Motor neuron (in vitro differentiated cells): ENCODE measurements at regions not wholly inside any gene's neighbourhood (a gene's known extent, or its start where the extent isn't known, plus 50 kb on each side); places are given as distances from the start of the nearest gene placed in this dataset.

ENCODE experiments used
- ATAC-seq, 8 experiments: fragments of 200-7000 bp; cut with Tn5 transposase; replicated peaks in 6 of 8; 2 replicates each; pipeline ENCODE4 v1.8.0; 2021; ENCODE audit warnings: mild to moderate bottlenecking in 8 of 8, moderate library complexity in 8 of 8
- H3K27ac ChIP-seq, 2 donors: fragments of 250-450 bp; sonication (Bioruptor Pico); 2 replicates each; pipeline ENCODE4 v1.9.0; 2021; ENCODE audit warnings: antibody characterized with exemption in 2 of 2, mild to moderate bottlenecking in 2 of 2, moderate library complexity in 1 of 2
- H3K4me1 ChIP-seq, 2 donors: fragments of 250-450 bp; sonication (Bioruptor Pico); replicated peaks in 1 of 2; 2 replicates each; pipeline ENCODE4 v1.6.1; 2021; ENCODE audit warnings: antibody characterized with exemption in 2 of 2, mild to moderate bottlenecking in 2 of 2, moderate library complexity in 1 of 2
- H3K4me3 ChIP-seq, 5 donors: fragments of 250-450 bp; sonication (Bioruptor Pico); 2 replicates each; pipeline ENCODE4 v1.9.0; 2021; ENCODE audit warnings: antibody characterized with exemption in 5 of 5, mild to moderate bottlenecking in 5 of 5, moderate library complexity in 4 of 5
- WGBS, 10 experiments: fragments of 450-650 bp; shearing (Covaris generic); methylation state at CpG; one replicate each; pipeline ENCODE4 v1.0.0; 2022; 5-methylcytosine and 5-hydroxymethylcytosine counted together
- in situ Hi-C, 9 experiments: fragments of 400-800 bp; cut with MboI; loops; one replicate each; pipeline ENCODE4 v1.15.0; 2021; ENCODE audit warnings: low sequenced_read_pairs in 9 of 9, low pct_unique_long_range_greater_than_20kb in 2 of 9; ENCODE audit not compliant: unreplicated experiment in 9 of 9

DNA sequence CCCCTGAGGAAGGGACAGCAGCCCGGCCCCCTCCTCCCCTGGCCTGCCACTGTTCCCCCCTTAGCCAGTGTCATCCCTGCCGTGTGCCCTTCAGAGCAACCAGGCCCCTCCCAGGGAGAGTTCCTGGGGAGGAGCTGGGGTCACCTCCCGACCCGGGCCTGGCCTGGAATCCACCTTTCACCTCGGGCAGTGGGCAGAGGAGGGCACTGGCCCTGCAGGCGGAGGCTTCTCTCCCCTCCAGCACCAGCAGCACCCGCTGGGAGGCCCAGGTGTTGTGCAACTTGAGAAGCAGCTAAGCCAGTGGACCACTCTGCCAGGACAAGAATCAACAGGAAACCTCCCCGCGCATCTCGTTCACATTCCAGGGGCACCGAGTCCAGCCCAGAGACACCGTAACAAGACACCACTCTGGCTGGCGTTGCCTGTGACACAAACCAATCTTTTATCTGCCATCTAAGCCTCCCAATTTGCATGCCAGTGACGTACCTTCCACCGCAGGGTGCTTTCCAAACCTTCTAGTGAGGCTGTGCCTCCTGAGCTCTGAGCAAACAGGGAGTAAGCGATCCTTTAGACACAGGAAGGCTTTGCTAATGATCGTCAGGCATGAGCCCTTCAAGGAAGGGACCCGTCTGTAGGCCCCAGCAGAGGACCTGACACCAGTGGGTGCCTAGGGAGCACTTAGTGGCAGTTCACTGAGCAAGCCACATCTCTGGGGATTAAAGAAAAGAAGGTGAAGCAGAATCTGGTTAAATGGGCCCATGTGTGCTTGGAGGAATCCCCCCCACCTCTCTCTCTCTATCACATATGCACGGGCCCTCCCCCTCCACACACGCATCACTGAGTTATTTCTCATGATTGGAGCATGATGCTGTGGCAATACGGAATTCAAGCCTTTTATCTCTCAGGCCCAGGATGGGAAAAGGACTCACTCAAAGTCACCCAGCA is 98.9 kb upstream of the TLE3 start:
- peak in 6 of 8 experiments; percentile 4 to 73 (median 26) for ATAC-seq
- Histone ChIP-seq H3K4me3 (no peak overlapping the region), H3K4me1 (peaks cover 35 to 45% of the 10 kb centered on the region in 2 donors), H3K27ac (no peak overlapping the region)
- 40 to 76% (median 40%) methylated on average over 1 to 9 of the region's 21 CpGs; no CpG with 5 or more reads in 5 of the 10 experiments for WGBS, 10 experiments
- in situ Hi-C loops = no loop called here

GRCh38 chr15:70195587-70196305 is 98.0 kb upstream of the TLE3 start:
- H3K27ac ChIP-seq = no peak overlapping the region
- ATAC-seq = peak in 7 of 8 experiments; percentile 51 to 95 (median 86)
- WGBS, 10 experiments = 17 to 100% (median 68%) methylated on average over 1 to 5 of the region's 13 CpGs; no CpG with 5 or more reads in 4 of the 10 experiments
- in situ Hi-C loops = no loop called here
- H3K4me1 ChIP-seq = peaks cover 31 to 36% of the 10 kb centered on the region in 2 donors
- no peak overlapping the region for H3K4me3 ChIP-seq

DNA sequence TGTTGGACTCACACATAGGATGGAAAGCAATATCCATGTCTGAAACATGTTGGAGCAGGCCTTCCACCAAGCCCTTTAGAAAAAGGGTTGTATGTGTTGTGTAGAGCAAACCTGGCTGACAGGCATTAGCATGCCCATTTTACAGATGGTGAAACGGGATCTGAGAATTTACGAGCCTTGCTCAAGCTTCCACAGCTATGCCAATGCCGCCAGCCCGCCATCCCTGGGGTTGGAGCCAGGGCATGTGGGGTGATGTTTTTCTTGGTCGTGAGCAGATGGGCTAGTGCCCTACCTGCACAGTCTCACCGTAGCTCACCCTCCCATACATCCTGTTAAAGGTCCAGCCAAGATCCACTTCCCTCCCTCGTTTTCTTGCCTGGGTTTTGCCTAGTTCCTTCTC is 97.5 kb upstream of the TLE3 start:
- Histone ChIP-seq H3K4me3 (no peak overlapping the region), H3K27ac (no peak overlapping the region), H3K4me1 (peaks cover 31% of the 10 kb centered on the region in 2 donors)
- 94 to 100% (median 100%) methylated on average over 1 to 7 of the region's 7 CpGs; no CpG with 5 or more reads in 5 of the 10 experiments for WGBS, 10 experiments
- no peak for ATAC-seq
- in situ Hi-C loops = no loop called here

GRCh38 chr15:70194266-70194665 is 96.5 kb upstream of the TLE3 start:
- 40 to 100% (median 85%) methylated on average over 1 to 3 of the region's 5 CpGs; no CpG with 5 or more reads in 5 of the 10 experiments for WGBS, 10 experiments
- Histone ChIP-seq H3K4me3 (no peak overlapping the region), H3K27ac (no peak overlapping the region), H3K4me1 (peaks cover 25% of the 10 kb centered on the region in 2 donors)
- no peak for ATAC-seq
- in situ Hi-C loops = no loop called here

GRCh38 chr15:70193734-70194133 is 96.0 kb upstream of the TLE3 start:
- no peak for ATAC-seq
- H3K27ac ChIP-seq = no peak overlapping the region
- H3K4me3 ChIP-seq = no peak overlapping the region
- peaks cover 20 to 22% of the 10 kb centered on the region in 2 donors for H3K4me1 ChIP-seq
- in situ Hi-C loops = no loop called here
- 80 to 100% (median 90%) methylated on average over 1 to 7 of the region's 9 CpGs; no CpG with 5 or more reads in 4 of the 10 experiments for WGBS, 10 experiments

DNA sequence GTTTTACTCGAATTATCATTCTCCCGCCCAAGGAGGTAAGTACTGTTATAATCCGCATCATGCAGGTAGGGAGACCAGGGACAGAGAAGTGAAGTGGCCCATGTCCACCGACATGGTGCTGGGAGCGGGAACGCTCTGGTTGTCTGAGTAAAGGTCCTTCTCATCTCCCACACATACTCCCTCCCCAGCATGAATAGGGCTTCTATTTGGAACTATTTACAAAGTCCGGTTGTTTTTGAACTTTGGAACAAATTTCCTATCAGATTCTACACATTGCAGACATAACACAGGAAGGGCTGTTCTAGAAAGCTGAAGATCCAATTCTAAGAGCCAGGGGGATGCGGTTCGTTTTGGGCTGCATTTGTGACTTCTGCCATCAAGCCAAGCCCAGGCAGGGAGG is 94.8 kb upstream of the TLE3 start:
- H3K27ac ChIP-seq = no peak overlapping the region
- H3K4me3 ChIP-seq = no peak overlapping the region
- peaks cover 16 to 18% of the 10 kb centered on the region in 2 donors for H3K4me1 ChIP-seq
- no peak for ATAC-seq
- WGBS, 10 experiments = 83 to 100% (median 95%) methylated on average over 2 to 9 of the region's 9 CpGs; no CpG with 5 or more reads in 2 of the 10 experiments
- in situ Hi-C loops = no loop called here

DNA sequence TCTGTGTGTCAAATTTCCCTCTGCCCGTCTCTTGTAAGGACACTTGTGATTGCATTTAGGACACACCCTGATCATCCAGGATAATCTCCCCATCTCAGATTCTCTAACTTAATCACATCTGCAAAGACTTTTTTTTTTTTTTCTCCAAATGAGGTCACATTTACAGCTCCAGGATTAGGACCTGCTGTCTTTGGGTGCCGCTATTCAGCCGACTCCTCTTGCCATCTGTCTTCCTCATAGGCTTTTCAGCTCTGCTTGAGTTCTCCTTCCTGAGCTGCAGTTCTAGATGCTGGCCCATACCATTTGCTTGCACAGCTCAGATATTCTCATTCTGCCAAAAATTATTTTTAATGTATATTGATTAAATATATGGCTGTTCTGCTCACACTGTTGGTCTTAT is 94.3 kb upstream of the TLE3 start:
- WGBS, 10 experiments = 67 to 100% (median 92%) methylated on average over 1 to 3 of the region's 3 CpGs; no CpG with 5 or more reads in 3 of the 10 experiments
- in situ Hi-C loops = no loop called here
- Histone ChIP-seq H3K4me3 (no peak overlapping the region), H3K4me1 (peaks cover 16 to 17% of the 10 kb centered on the region in 2 donors), H3K27ac (no peak overlapping the region)
- ATAC-seq = no peak

- 66 to 88% (median 77%) methylated on average over 1 to 4 of the region's 5 CpGs; no CpG with 5 or more reads in 6 of the 10 experiments for whole genome bisulfite sequencing, 10 experiments
- Histone ChIP-seq H3K4me1 (peaks cover 13 to 15% of the 10 kb centered on the region in 2 donors), H3K4me3 (no peak overlapping the region), H3K27ac (no peak overlapping the region)
- no peak for ATAC-seq
- in situ Hi-C loops = no loop called here
Observed at GRCh38 chr15:70190965-70191364, 93.2 kb upstream of the TLE3 start.

DNA sequence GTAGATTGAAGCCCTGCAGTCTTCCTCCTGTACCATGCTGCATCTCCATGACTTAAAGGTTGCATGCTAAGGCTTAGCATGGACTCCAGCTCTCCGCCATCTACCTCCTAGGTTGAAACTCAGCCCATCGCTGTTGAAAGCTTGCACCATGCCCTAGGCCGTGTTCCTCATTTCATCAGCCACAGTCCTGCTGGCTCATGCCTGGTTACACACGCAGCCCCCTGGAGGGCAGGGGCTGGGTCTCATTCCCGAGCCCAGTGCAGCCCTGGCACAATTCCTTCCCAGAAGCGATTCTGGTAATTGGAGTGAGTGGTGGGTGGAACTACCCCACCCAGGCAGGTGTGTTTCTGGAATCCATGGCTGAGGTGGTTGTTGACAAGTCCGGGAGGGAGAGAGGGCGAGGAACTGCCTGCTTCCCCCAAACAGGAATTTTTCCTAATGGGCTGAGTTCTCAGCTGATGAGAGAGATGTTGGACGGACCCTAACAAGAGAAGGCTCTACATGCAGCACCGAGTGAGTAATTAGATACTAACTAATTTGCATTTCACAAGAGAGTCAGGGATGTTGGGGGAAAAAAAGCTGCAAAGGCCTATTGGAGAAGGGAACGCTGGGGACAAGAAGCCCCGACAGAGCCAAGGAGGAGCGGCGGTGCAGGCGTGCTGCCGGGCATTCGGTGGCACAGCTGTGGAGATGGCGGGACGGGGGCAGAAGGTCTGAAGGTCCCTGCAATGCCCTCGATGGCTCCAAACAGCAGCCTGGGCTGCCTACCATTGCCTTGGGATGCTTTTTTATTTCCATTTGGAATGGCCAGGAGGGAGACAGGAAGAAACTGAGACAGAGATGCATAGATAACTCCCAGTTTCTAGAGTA is 92.3 kb upstream of the TLE3 start:
- WGBS, 10 experiments = 0 to 92% (median 63%) methylated on average over 1 to 12 of the region's 20 CpGs; no CpG with 5 or more reads in 3 of the 10 experiments
- Histone ChIP-seq H3K4me3 (no peak overlapping the region), H3K27ac (no peak overlapping the region), H3K4me1 (peaks cover 11 to 16% of the 10 kb centered on the region in 2 donors)
- in situ Hi-C loops = no loop called here
- ATAC-seq = no peak

- in situ Hi-C loops = no loop called here
- 72 to 100% (median 93%) methylated on average over 2 to 3 of the region's 4 CpGs; no CpG with 5 or more reads in 2 of the 10 experiments for WGBS, 10 experiments
- no peak for ATAC-seq
Observed at GRCh38 chr15:70188286-70188685, 90.6 kb upstream of the TLE3 start.

GRCh38 chr15:70187331-70187730 is 89.6 kb upstream of the TLE3 start:
- in situ Hi-C loops = no loop called here
- H3K4me3 ChIP-seq = no peak overlapping the region
- ATAC-seq = no peak
- 60 to 100% (median 76%) methylated on average over 1 to 3 of the region's 9 CpGs; no CpG with 5 or more reads in 6 of the 10 experiments for WGBS, 10 experiments
- no peak overlapping the region for H3K27ac ChIP-seq
- H3K4me1 ChIP-seq = peaks cover 11 to 16% of the 10 kb centered on the region in 2 donors

More at GRCh38 chr15:70188286-70188685, 90.6 kb upstream of the TLE3 start:
- peaks cover 11 to 16% of the 10 kb centered on the region in 2 donors for H3K4me1 ChIP-seq
- no peak overlapping the region for H3K4me3 ChIP-seq
- no peak overlapping the region for H3K27ac ChIP-seq

GRCh38 chr15:70186152-70186551 is 88.4 kb upstream of the TLE3 start:
- H3K4me1 ChIP-seq = peaks cover 15 to 22% of the 10 kb centered on the region in 2 donors
- no peak overlapping the region for H3K4me3 ChIP-seq
- in situ Hi-C loops = no loop called here
- WGBS, 10 experiments = 70% methylated on average over 2 of the region's 6 CpGs; no CpG with 5 or more reads in 9 of the 10 experiments
- no peak overlapping the region for H3K27ac ChIP-seq
- ATAC-seq = peak; percentile 60 to 97 (median 86)
